GM23338 (cell line): ENCODE measurements at regions not wholly inside any gene's neighbourhood (a gene's known extent, or its start where the extent isn't known, plus 50 kb on each side); places are given as distances from the start of the nearest gene placed in this dataset.

Experiments
- ATAC-seq: fragments of 200-7000 bp; cut with Tn5 transposase; 3 replicates; pipeline ENCODE4 v1.9.1; 2020
- DNase-seq: peaks from one replicate; pipeline ENCODE4 v3.0.0-alpha.2; 2015; ENCODE audit warnings: low spot score
- H2AFZ ChIP-seq: fragments of 200-600 bp; sonication (generic); 2 replicates; pipeline ENCODE4 v1.8.0; 2016; ENCODE audit warnings: antibody characterized with exemption, mild to moderate bottlenecking, moderate library complexity
- H3F3A ChIP-seq: fragments of 200-600 bp; sonication (generic); replicated peaks from 2 replicates; pipeline ENCODE4 v1.8.0; 2017; ENCODE audit warnings: antibody characterized with exemption, mixed run types, low read depth
- H3K27ac ChIP-seq: fragments of 200-600 bp; sonication (generic); 2 replicates; pipeline ENCODE4 v1.6.1; 2016; ENCODE audit warnings: low read depth
- H3K27me3 ChIP-seq: fragments of 200-600 bp; sonication (generic); 2 replicates; pipeline ENCODE4 v1.8.0; 2016; ENCODE audit warnings: mild to moderate bottlenecking, mixed run types, moderate library complexity; ENCODE audit not compliant: insufficient read depth
- H3K36me3 ChIP-seq: fragments of 200-600 bp; sonication (generic); 2 replicates; pipeline ENCODE4 v1.8.0; 2016; ENCODE audit warnings: mild to moderate bottlenecking; ENCODE audit not compliant: insufficient read depth
- H3K4me1 ChIP-seq: fragments of 200-600 bp; sonication (generic); 2 replicates; pipeline ENCODE4 v1.8.0; 2016; ENCODE audit warnings: mild to moderate bottlenecking, moderate library complexity; ENCODE audit not compliant: insufficient read depth
- H3K4me2 ChIP-seq: fragments of 200-600 bp; sonication (generic); 2 replicates; pipeline ENCODE4 v1.7.1; 2017; ENCODE audit warnings: mixed run types
- H3K4me3 ChIP-seq: fragments of 200-600 bp; sonication (generic); 2 replicates; pipeline ENCODE4 v1.6.1; 2016; ENCODE audit warnings: mixed run types
- H3K79me2 ChIP-seq: fragments of 200-600 bp; sonication (generic); replicated peaks from 2 replicates; pipeline ENCODE4 v1.8.0; 2017; ENCODE audit warnings: mild to moderate bottlenecking; ENCODE audit not compliant: insufficient read depth
- H3K9me2 ChIP-seq: fragments of 200-600 bp; sonication (generic); 2 replicates; pipeline ENCODE4 v1.8.0; 2017; ENCODE audit not compliant: insufficient read depth
- H4K20me1 ChIP-seq: fragments of 200-600 bp; sonication (generic); replicated peaks from 2 replicates; pipeline ENCODE4 v1.8.0; 2017; ENCODE audit warnings: mild to moderate bottlenecking; ENCODE audit not compliant: insufficient read depth
- H3K27ac Mint-ChIP-seq: 2 replicates; pipeline ENCODE4 v1.8.0; 2020; ENCODE audit warnings: inconsistent platforms, mild to moderate bottlenecking, moderate library complexity, mixed read lengths
- H3K27me3 Mint-ChIP-seq: 3 replicates; pipeline ENCODE4 v1.8.0; 2022; ENCODE audit warnings: low read depth, mild to moderate bottlenecking, moderate library complexity, mixed read lengths, inconsistent platforms; ENCODE audit not compliant: insufficient read depth, poor library complexity
- H3K36me3 Mint-ChIP-seq: 3 replicates; pipeline ENCODE4 v1.8.0; 2021; ENCODE audit warnings: low read depth, mild to moderate bottlenecking, inconsistent platforms, moderate library complexity, mixed read lengths
- H3K4me1 Mint-ChIP-seq: 3 replicates; pipeline ENCODE4 v1.8.0; 2020; ENCODE audit warnings: mild to moderate bottlenecking, inconsistent platforms, mixed read lengths
- H3K4me3 Mint-ChIP-seq: 3 replicates; pipeline ENCODE4 v1.8.0; 2021; ENCODE audit warnings: moderate library complexity, mild to moderate bottlenecking, inconsistent platforms, mixed read lengths
- H3K9me3 Mint-ChIP-seq: 3 replicates; pipeline ENCODE4 v1.8.0; 2020; ENCODE audit warnings: moderate library complexity, mild to moderate bottlenecking, inconsistent platforms, mixed read lengths
- CREB1 ChIP-seq: fragments of 250-450 bp; sonication (Bioruptor Pico); IDR thresholded peaks from 2 replicates; pipeline ENCODE4 v1.5.0; 2020; ENCODE audit warnings: low read depth, mild to moderate bottlenecking, moderate library complexity
- CTCF ChIP-seq, 2 experiments: fragments of 200-600 bp in 1 of 2; sonication (generic) in 1 of 2; conservative IDR thresholded peaks; 2 replicates each; pipeline versions ENCODE4 v1.5.1 to v1.6.1; 2016 to 2017; ENCODE audit warnings: antibody characterized with exemption in 2 of 2, low read depth in 2 of 2, mild to moderate bottlenecking in 2 of 2, moderate library complexity in 1 of 2
- ETS1 ChIP-seq: IDR thresholded peaks from 2 replicates; pipeline ENCODE4 v1.6.1; 2016; ENCODE audit warnings: antibody characterized with exemption
- EZH2 ChIP-seq: fragments of 200-600 bp; sonication (generic); IDR thresholded peaks from one replicate; pipeline ENCODE4 v1.8.0; 2017; ENCODE audit warnings: antibody characterized with exemption, mild to moderate bottlenecking, low read depth; ENCODE audit not compliant: unreplicated experiment
- EZH2phosphoT487 ChIP-seq: fragments of 200-600 bp; sonication (generic); IDR thresholded peaks from one replicate; pipeline ENCODE4 v1.8.1; 2018; ENCODE audit warnings: antibody characterized with exemption; ENCODE audit not compliant: unreplicated experiment
- JUNB ChIP-seq: IDR thresholded peaks from one replicate; pipeline ENCODE4 v1.6.1; 2016; ENCODE audit warnings: antibody characterized with exemption; ENCODE audit not compliant: unreplicated experiment
- NANOG ChIP-seq: IDR thresholded peaks from 2 replicates; pipeline ENCODE4 v1.6.1; 2016; ENCODE audit warnings: antibody characterized with exemption, borderline replicate concordance
- POLR2AphosphoS5 ChIP-seq: IDR thresholded peaks from 2 replicates; pipeline ENCODE4 v1.6.1; 2016; ENCODE audit warnings: antibody characterized with exemption, low read depth
- REST ChIP-seq: IDR thresholded peaks from one replicate; pipeline ENCODE4 v1.6.1; 2018; ENCODE audit warnings: antibody characterized with exemption; ENCODE audit not compliant: unreplicated experiment
- STAT1 ChIP-seq: IDR thresholded peaks from one replicate; pipeline ENCODE4 v1.6.1; 2016; ENCODE audit warnings: antibody characterized with exemption; ENCODE audit not compliant: unreplicated experiment
- ZNF114 ChIP-seq: fragments of 250-450 bp; sonication (Bioruptor Pico); IDR thresholded peaks from 2 replicates; pipeline ENCODE4 v1.5.0; 2020; ENCODE audit warnings: mild to moderate bottlenecking, moderate library complexity
- ZNF331 ChIP-seq: fragments of 250-450 bp; sonication (Bioruptor Pico); IDR thresholded peaks from 2 replicates; pipeline ENCODE4 v1.5.0; 2020; ENCODE audit warnings: low read depth, mild to moderate bottlenecking, moderate library complexity
- ZNF462 ChIP-seq: fragments of 250-450 bp; sonication (Bioruptor Pico); IDR thresholded peaks from 2 replicates; pipeline ENCODE4 v1.5.0; 2020; ENCODE audit warnings: mild to moderate bottlenecking, moderate library complexity

- TF ChIP-seq JUNB (no peak), ZNF462 (CRISPR knock-in tag) (no peak), ZNF114 (CRISPR knock-in tag) (no peak), EZH2phosphoT487 (no peak), CREB1 (CRISPR knock-in tag) (no peak), REST (no peak), CTCF (conservative IDR thresholded peaks at IDR 0.05; ENCODE audit: low read depth in 2 of 2) (no peak), ZNF331 (no peak), POLR2AphosphoS5 (no peak), ETS1 (no peak), EZH2 (no peak), STAT1 (no peak), NANOG (no peak)
- no peak for ATAC-seq
- H3K9me2 ChIP-seq = no peaks in the 10 kb centered on the region
- H3K27me3 ChIP-seq = no peaks in the 10 kb centered on the region
- Mint-ChIP-seq H3K4me1 (peaks cover 3% of the 10 kb centered on the region; the same call in 2 of the 3 replicates), H3K4me3 (no peak overlapping the region), H3K36me3 (no peaks in the 10 kb centered on the region), H3K9me3 (no peaks in the 10 kb centered on the region), H3K27me3 (peaks cover 1% of the 10 kb centered on the region), H3K27ac (no peak overlapping the region)
- H3F3A ChIP-seq = no peaks in the 10 kb centered on the region
- DNase-seq = no peak
- H2AFZ ChIP-seq = no peak overlapping the region
- no peak overlapping the region for H3K4me2 ChIP-seq
- no peak overlapping the region for H3K4me3 ChIP-seq
- no peaks in the 10 kb centered on the region for H3K4me1 ChIP-seq
- no peak overlapping the region for H3K27ac ChIP-seq
- H3K36me3 ChIP-seq = no peaks in the 10 kb centered on the region
- H4K20me1 ChIP-seq = no peaks in the 10 kb centered on the region
- no peaks in the 10 kb centered on the region for H3K79me2 ChIP-seq
Measured at GRCh38 chr2:221272729-221273128, 299.4 kb downstream of the EPHA4 start.
